Fibroblast of the aortic adventitia (primary cell): ENCODE measurements at regions not wholly inside any gene's neighbourhood (a gene's known extent, or its start where the extent isn't known, plus 50 kb on each side); places are given as distances from the start of the nearest gene placed in this dataset.

Experiments
- DNase-seq: peaks from one replicate; pipeline ENCODE4 v3.0.0-alpha.2; 2010; ENCODE audit warnings: low read depth
- H3K4me3 ChIP-seq: 2 replicates; pipeline ENCODE4 v1.5.1; 2011; ENCODE audit warnings: low read depth, mild to moderate bottlenecking, control low read depth, low read length, moderate library complexity
- CTCF ChIP-seq: IDR thresholded peaks from 2 replicates; pipeline ENCODE4 v1.5.1; 2011; ENCODE audit warnings: mild to moderate bottlenecking, low read length, control low read depth, inconsistent platforms; ENCODE audit not compliant: insufficient read depth

- no peak for DNase-seq
- H3K4me3 ChIP-seq, result no peak overlapping the region
- no peak for TF ChIP-seq CTCF
Observed at GRCh38 chr4:81981218-81981617, 392.6 kb downstream of the HNRNPD start.

- no peak overlapping the region for H3K4me3 ChIP-seq
- DNase-seq, result no peak
- no peak for TF ChIP-seq CTCF
Observed at GRCh38 chr4:81974523-81974922, 399.3 kb downstream of the HNRNPD start.

DNA sequence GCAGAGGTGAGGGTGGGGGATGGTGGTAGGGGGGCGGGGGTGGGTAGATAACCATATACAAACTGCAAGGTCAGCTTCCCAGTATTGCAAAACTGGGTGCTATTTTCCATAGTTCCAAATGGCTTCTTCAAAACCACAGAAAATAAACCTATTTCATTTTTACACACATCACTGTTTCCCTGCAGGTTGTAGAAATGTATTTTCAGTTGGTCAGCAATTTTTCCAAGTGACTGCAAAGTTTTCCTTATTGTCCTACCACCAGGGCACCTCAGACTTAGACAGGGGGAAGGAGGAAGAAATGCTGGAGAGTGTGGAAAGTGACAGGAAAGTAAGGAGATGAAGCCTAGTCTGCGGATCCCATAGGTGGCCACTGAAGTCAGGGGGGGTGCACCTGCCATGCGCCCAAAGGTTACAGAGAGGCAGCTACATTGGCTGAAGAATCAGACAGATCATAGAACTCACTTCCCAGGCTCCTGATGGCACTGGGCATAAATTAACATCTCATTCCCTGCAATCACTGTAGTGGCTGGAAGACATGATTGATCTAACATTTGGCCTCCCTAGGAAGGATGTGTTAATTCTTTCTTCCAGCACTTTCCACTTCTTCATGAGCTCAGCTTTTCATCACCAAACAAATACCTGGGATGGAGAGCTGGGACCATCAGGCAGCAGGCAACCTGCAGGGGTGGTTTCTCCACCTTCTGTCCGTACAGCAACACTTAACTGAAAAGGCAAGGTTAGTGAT lies 402.0 kb downstream of the HNRNPD start:
- TF ChIP-seq CTCF, result no peak
- DNase-seq, result no peak
- H3K4me3 ChIP-seq, result no peak overlapping the region

DNA sequence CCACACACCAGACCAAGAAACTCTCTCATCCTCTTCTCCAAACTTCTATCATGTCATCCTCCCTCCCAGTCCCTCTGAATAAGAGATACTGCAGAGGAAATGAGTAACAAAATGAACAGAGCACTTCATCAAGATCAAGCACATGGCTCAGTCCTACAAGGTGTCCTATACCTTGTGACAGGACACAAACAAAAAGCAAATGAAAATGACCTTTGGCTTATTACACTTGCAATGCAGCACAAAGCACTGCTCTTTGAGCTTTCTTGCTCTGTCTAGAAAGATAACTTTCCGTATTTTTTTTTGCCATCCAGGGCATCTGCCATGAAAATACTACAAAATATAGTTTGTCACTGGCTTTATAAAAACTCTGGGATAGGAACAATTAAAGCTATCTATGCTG lies 402.7 kb downstream of the HNRNPD start:
- H3K4me3 ChIP-seq, result no peak overlapping the region
- TF ChIP-seq CTCF, result no peak
- no peak for DNase-seq

DNA sequence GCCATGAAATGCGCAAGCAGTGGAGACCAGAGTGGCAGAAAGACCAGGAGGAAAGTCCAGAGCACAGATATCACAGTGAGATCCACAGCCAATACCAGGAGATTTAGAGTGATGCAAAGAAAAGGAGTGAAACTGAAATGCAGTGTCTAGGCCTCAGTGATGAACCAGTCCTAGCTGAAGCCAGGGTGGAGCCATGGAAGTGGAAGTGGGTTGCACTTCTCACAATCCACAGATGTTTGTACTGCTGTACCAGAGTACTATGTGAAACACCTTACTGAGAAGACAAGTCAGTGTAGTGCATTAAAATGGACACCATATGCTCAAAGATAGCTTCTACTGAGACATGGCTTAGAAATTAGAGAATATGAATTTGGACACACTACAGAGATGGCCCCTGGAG lies 403.3 kb downstream of the HNRNPD start:
- no peak overlapping the region for H3K4me3 ChIP-seq
- no peak for TF ChIP-seq CTCF
- DNase-seq, result no peak

DNA sequence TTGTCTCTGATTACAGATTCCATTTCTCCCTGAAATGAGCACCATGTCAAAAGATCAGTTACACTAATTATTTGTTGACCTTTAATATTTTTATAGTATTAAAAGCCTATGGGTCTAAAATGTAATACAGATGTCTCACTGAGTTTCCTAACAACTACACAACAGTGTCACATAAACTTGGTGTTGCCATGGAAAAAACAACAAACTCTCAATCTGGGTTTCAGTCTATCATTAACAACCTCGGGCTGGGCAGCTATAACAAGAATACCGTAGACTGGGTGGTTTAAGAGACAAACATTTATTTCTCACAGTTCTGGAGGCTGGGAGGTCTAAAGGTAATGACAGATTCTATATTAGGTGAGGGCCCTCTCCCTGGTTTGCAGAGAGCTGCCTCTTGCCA lies 407.1 kb downstream of the HNRNPD start:
- no peak for TF ChIP-seq CTCF
- DNase-seq, result no peak
- H3K4me3 ChIP-seq, result no peak overlapping the region

GRCh38 chr4:81965911-81966310 lies 407.9 kb downstream of the HNRNPD start:
- DNase-seq, result no peak
- no peak for TF ChIP-seq CTCF

More at GRCh38 chr4:81965911-81966310, 407.9 kb downstream of the HNRNPD start:
- H3K4me3 ChIP-seq, result no peak overlapping the region
